Lung (tissue), 11 donors: ENCODE measurements at regions not wholly inside any gene's neighbourhood (a gene's known extent, or its start where the extent isn't known, plus 50 kb on each side); places are given as distances from the start of the nearest gene placed in this dataset.

Experiments used
- ATAC-seq: fragments of 200-7000 bp; cut with Tn5 transposase; one replicate; pipeline ENCODE4 v1.9.1; 2020; ENCODE audit warnings: moderate number of reproducible peaks; ENCODE audit not compliant: insufficient read depth, low FRiP score
- DNase-seq, 3 donors: peaks; one replicate each; pipeline ENCODE4 v3.0.0-alpha.2; 2013 to 2017
- H3K27ac ChIP-seq, 2 donors: one replicate each; pipeline ENCODE4 v1.5.1; 2013; ENCODE audit warnings: mild to moderate bottlenecking in 2 of 2, moderate library complexity in 2 of 2, control low read depth in 1 of 2, inconsistent platforms in 1 of 2, low read depth in 1 of 2, low read length in 1 of 2
- H3K27me3 ChIP-seq, 3 donors: one replicate each; pipeline ENCODE4 v1.5.1; 2013; ENCODE audit warnings: low read length in 2 of 3; ENCODE audit not compliant: control insufficient read depth in 3 of 3, insufficient read depth in 3 of 3
- H3K36me3 ChIP-seq, 4 donors: one replicate each; pipeline ENCODE4 v1.5.1; 2013; ENCODE audit warnings: low read length in 4 of 4, mild to moderate bottlenecking in 1 of 4, moderate library complexity in 1 of 4; ENCODE audit not compliant: control insufficient read depth in 4 of 4, insufficient read depth in 4 of 4
- H3K4me1 ChIP-seq, 5 donors: one replicate each; pipeline ENCODE4 v1.5.1; 2013; ENCODE audit warnings: low read length in 5 of 5, mild to moderate bottlenecking in 2 of 5, moderate library complexity in 1 of 5; ENCODE audit not compliant: control insufficient read depth in 5 of 5, insufficient read depth in 5 of 5
- H3K4me3 ChIP-seq: one replicate; pipeline ENCODE4 v1.5.1; 2013; ENCODE audit warnings: mild to moderate bottlenecking, control low read depth, moderate library complexity
- H3K9ac ChIP-seq, 2 donors: one replicate each; pipeline ENCODE4 v1.5.1; 2013; ENCODE audit warnings: low read length in 2 of 2, control low read depth in 1 of 2; ENCODE audit not compliant: insufficient read depth in 1 of 2
- H3K9me3 ChIP-seq, 4 donors: one replicate each; pipeline ENCODE4 v1.5.1; 2013; ENCODE audit warnings: low read length in 3 of 4, mild to moderate bottlenecking in 1 of 4, moderate library complexity in 1 of 4; ENCODE audit not compliant: control insufficient read depth in 4 of 4, insufficient read depth in 3 of 4
- CTCF ChIP-seq: IDR thresholded peaks from 2 replicates; pipeline ENCODE4 v1.5.1; 2012; ENCODE audit warnings: mild to moderate bottlenecking; ENCODE audit errors: control extremely low read depth, extremely low read depth
- WGBS, 2 donors: extraction: QIAGEN DNeasy Blood & Tissue Kit; methylation state at CpG; one replicate each; pipeline ENCODE4 v1.1.7; 2013; 5-methylcytosine and 5-hydroxymethylcytosine counted together
- donor health status: control.
- donor health status: control.
- donor health status: Bipolar disorder and iron deficiency.
- donor health status: healthy.
- donor health status: DM: yes; HTN: yes; CAD: no.

DNA sequence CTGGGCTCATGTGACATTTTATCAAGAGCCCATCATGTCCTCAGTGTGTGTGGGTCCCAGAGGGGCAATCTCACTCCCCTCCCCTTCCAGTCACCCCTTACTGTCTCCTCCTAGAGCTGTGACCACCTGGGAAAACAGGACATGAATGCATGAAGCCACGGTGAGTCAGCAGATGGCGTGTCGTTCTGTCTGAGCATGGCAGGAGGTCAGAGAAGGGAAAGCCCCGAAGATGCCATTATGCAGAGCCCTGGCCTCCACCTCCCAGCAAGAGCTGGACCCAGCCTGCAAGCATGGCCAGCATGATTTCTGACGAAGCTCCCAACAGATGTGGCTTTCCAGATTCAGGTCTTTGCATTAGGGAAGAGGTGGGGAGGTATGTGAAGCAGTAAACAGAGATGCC is 118.5 kb downstream of the TLE3 start:
- Histone ChIP-seq H3K9me3 (peaks cover 0 to 1% (median 0%) of the 10 kb centered on the region in 4 donors), H3K36me3 (no peaks in the 10 kb centered on the region), H3K9ac (no peak overlapping the region), H3K27ac (no peak overlapping the region), H3K4me3 (no peak overlapping the region), H3K27me3 (peaks cover 0 to 12% (median 3%) of the 10 kb centered on the region in 3 donors), H3K4me1 (no peaks in the 10 kb centered on the region)
- 15 to 19% methylated on average over 5 of the region's 5 CpGs for WGBS, 2 donors
- ATAC-seq (no peak), DNase-seq (no peak)
- no peak for TF ChIP-seq CTCF

DNA sequence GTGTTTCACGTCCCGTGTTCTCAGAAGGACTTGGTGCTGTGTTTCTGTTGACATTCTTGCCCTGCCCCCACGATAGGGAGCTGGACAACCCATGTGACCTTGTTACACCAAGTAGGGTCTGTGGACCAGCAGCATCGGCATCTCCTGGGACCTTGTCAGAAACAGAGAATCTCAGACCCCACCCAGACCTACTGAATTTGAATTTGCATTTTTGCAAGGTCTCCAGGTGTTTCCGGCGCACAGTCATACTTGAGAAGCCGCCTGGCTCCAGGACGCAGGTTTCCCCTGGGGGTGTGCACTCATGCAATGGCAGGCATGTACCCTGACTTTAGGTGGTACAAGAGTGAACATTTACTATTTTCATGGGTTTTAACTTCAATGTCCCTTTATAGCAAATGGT is 117.9 kb downstream of the TLE3 start:
- Histone ChIP-seq H3K27ac (no peak overlapping the region), H3K36me3 (no peaks in the 10 kb centered on the region), H3K9ac (no peak overlapping the region), H3K9me3 (peaks cover 0 to 1% (median 0%) of the 10 kb centered on the region in 4 donors), H3K4me3 (no peak overlapping the region), H3K4me1 (no peaks in the 10 kb centered on the region), H3K27me3 (peaks cover 0 to 12% (median 0%) of the 10 kb centered on the region in 3 donors)
- DNase-seq, result no peak
- 76 to 83% methylated on average over 8 of the region's 8 CpGs for WGBS, 2 donors
- TF ChIP-seq CTCF, result no peak
- no peak for ATAC-seq

DNA sequence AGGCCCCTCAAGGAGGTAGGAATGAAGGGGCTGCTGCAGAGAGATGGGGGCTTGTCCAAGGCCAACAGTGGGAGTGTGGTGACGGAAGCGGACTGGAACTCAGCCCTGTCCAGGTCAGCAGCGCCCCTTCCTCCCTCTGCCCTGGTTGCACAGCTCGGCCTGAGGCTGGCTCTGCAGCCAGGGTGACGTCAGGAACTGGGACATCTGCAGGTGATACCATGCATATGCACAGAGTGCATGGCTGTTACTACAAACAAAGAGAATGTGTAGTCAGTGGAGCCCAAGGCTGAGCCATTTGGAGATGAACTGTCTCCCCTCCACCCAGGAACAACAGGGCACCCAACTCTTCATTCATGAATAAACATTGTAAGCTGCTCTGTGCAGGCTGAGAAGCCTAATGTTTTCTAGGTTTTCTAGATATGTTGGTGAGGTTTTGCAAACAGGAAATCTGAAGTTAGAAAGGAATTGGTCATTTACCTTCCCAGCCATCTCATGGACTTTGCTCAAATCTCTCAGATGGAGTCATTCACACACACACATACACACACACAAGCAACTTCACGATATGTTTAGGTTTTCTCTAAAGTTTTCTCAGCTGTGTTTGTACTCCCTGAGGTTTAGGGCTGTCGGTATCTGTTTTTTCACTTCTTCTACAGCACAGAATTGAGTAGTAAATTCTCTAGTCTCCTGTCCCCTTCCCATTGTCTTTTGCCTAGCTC is 117.2 kb downstream of the TLE3 start:
- Histone ChIP-seq H3K9me3 (peaks cover 0 to 1% (median 0%) of the 10 kb centered on the region in 4 donors), H3K27me3 (peaks cover 0 to 15% (median 0%) of the 10 kb centered on the region in 3 donors), H3K9ac (no peak overlapping the region), H3K4me1 (no peaks in the 10 kb centered on the region), H3K27ac (no peak overlapping the region), H3K36me3 (no peaks in the 10 kb centered on the region), H3K4me3 (no peak overlapping the region)
- DNase-seq, result no peak
- ATAC-seq, result no peak
- no peak for TF ChIP-seq CTCF
- 80 to 90% methylated on average over 7 of the region's 7 CpGs for WGBS, 2 donors
